HG03460 (cell line): ENCODE measurements at regions not wholly inside any gene's neighbourhood (a gene's known extent, or its start where the extent isn't known, plus 50 kb on each side); places are given as distances from the start of the nearest gene placed in this dataset.

Source experiments
- ATAC-seq: cut with Tn5 transposase; IDR thresholded peaks from one replicate; pipeline ENCODE4 v1.9.1; 2021; ENCODE audit not compliant: unreplicated experiment

DNA sequence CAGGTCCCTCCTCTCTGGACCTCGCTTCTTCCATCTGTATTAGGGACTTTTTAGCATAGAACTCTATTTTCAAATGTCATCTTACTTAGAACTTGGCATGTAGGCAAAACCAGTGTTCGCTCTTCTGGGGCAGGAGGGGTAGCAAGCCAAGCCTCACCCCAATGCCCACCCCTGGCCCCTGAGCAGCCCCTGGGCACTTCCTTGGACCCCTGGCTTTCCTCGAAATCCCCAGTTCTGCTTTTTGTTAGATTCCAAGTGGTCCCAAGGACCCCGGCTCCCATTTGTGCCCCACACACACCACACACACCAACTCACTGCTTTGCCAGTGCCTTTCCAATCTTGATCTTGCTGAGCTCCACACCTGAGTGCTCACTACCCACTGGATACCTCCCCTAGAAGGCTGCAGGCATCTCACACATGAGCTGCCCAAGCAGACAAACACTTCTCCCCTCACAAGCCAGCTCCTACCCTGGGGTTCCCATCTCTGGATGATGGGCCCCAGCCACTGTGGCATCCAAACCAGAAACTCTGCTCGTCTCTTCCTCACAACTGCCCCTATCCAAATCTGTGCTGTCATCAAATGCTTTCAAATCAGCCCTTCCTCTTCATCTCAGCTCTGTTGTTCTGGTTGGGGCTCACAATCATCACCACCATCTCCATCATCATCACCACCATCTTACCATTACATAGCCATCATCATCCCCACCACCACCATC, 167.9 kb upstream of the ZMIZ1 start:
- no peak for ATAC-seq

DNA sequence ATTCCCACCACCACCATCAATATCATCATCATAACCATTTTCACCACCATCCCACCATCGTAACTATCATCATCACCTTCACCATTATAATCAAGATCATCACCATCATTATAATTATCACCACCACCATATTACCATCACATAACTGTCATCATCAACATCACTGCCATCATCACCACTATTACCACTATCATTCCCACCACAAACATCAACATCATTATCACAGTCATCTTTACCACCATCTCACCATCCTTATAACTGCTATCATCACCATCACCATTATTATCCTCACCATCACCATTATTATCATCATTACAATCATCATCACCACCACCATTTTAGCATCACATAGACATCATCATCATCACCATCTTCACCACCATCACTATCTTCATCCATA, 167.1 kb upstream of the ZMIZ1 start:
- no peak for ATAC-seq

DNA sequence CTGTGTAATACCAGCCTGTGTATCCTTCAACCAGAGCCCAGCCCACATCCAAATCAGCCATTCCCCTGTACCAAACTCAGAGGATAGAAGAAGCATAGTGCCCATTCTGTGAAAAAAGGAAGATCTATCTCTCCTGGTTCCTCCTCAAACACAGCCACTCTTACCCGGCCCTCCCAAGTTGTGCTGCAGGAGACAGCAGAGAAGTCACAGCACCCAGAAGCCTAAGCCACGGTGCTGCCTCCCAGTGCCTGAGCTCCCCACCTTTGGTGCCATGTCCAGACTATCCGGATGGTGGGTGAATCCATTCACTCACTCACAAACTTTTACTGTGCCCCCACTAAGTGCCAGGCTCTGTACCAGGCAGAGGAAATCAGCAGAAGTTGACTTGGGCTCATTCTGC, 166.0 kb upstream of the ZMIZ1 start:
- no peak for ATAC-seq

DNA sequence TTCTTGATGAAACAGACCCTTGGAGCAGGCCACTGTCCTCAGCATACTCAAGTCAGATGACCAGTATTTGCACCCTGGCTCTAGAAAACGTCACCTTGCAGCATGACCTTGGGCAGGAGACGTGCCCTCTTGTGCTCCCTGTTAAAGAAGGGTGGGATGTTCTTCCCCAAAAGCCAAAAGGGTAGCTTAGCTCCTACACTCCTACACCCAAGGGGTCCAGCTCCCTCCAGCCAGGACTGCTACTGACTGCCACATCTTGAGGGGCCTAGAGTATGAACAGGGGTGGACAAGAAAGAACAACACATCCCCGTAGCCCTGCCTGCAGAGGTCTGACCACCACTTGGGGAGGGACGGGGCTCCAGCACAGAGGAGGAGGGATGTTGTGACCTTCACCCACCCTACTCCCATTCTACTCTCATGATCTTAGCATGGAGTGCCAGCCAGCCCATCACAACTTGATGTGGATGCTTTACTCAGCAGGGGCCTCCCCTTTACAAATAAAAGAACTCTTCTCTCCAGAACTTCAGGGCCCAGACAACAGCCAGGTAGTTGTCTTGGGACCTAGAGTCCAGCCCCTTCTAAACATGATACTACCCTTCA, 165.3 kb upstream of the ZMIZ1 start:
- ATAC-seq, result no peak

DNA sequence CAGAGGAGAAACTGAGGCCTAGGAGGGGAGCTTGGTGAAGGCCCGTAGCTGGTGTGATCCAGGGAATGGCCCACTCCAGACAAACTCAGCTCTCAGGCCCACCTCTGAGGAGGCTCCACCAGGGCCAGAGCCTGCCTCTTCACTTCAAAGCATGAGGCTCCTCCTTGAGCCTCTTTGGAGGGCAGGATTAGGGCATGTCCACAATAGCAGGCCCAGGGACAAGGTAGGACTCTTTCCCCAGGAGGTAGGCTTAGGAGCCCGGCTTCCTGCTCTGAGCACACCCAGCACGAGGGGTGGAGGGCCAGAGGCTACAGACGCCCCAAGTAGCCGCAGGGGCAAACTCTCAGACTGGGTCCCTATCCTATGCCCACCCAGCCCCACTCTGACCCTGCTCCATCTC, 164.6 kb upstream of the ZMIZ1 start:
- no peak for ATAC-seq

DNA sequence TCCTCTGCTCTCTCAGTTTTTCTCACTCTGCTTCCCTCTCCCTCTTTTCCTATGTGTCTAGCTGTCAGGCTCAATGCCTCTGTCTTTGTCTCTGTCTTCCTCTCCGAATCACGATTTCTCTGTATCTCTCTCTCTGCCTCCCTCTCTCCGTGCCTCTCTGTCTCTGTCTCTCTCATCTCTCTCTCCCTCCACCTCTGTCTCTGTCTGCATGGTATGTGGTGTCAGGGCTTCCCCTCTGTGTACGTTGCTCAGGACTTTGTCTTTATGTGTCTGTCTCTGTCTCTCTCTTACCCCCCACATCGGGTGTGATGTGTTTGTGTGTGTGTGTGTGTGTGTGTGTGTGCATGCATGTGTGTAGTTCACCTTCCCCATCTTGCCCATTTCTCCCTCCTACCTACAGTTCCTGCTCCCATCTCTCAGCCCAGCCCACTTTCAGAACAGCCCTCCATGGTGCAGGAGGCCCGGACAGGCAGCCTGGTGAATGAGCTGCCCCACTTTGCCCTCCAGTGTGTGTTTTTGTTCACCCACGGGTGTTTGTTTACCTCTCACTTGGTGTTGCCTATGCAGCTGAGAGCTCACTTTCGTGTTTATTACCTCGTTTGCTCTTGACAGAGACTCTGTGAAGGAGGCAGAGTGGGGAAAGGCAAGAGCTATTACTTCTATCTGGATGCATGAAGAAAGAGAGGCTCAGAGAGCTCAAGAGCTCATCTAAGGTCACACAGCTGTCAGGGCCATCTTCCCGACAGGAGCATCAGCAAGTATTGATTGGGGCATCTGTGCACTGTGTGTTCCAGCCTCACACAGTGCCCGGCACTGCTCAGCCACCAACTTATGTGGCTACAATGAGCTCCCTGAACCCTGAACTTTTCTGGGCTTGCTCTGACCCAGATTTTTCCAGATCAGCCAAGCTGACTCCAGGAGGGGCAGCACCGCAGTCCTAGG, 163.5 kb upstream of the ZMIZ1 start:
- ATAC-seq, result no peak

DNA sequence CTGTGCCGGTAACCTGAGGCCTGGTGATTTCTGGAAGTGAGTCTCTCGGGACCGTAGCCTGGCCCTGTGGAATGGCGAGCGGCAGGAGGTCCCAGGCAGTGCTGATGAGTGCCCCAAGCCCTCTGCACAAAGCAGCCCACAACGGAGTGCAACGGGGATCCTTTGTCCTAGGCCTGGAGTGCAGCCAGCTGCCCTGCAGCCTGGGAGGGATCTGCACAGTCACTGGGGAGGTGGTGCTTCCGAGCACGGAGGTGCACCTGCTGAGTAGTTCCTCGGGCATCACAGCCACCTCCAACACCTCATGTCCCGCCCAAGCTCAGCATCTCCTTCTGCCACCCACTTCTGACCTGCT, 162.8 kb upstream of the ZMIZ1 start:
- ATAC-seq, result no peak

DNA sequence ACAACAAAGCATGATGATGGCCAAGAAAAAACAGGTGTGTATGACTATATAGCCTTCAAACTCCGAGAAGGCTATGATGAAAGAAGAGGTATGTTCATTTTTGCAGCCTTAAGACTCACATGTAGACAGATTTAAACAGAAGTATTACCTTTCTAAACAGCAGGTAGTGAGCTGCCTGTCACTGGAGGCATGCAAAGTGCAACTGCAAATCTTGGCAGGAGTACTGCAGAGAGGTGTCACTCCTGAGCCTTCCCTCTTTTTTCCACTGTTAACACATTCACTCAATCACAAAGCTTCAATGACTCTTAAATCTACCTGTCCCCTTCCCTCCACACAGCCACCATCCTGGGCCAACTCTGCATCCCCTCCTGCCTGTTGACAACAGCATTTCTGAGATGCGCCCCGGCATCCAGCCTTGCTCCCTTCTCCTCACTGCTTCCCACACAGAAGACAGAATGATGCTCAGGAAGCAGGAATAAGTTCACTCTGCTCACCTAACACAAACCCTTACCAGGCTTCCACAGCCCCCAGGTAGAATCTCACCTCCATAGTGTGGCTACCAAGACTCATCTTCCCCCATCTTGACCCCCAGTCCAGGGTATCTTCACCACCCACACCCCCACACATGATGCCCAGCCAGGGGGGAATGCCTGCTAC, 161.9 kb upstream of the ZMIZ1 start:
- ATAC-seq, result no peak

DNA sequence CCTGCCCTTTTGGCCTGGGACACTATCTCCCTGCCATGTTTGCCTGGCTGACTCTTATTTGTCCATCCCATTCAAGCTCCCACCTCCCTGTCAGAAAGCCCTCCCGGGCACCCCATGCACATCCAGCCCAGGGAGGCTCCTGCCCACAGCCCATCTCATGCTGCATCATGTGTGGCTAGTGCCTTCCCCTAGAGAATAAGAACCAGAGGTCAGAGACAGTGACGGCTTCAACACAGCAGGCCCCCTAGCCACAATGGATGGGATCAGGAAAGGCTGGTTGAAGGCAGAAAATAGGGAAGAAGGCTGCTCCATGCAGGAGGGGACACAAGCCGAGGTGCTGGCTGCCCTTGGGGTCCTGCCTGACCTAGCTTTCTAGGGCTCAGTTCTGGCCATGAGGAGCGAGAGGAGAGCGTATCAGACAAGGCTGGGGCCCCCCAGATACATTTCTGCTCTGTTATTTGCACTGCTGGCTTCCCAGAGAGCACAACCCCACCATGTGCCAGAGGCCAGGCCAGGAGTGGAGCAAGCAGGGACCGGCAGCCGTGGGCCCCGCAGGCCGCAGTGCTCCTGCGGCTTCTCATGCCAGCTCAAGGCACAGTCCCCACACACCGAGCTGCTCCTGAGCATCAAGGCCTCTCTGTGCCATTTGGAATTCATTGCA, 161.1 kb upstream of the ZMIZ1 start:
- ATAC-seq, result no peak

DNA sequence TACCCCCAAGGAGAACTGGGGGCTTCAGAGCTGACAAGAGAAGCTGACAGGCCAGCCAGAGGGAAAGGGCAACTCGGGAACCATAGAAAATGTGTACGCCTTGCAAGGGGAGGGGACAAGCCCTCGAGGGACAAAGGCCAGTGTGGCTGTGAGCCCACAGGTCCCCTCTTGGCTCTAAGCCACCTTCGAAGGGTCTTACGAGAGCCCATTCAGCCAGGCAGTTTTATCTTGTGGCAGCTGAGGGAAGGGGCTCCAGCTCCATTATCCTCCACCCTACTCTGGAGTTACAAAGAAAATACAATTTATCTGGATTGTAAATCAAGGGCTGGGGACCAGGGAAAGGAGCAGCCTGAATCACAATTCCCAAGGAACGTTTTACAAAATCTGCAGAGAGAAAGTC, 159.5 kb upstream of the ZMIZ1 start:
- no peak for ATAC-seq

DNA sequence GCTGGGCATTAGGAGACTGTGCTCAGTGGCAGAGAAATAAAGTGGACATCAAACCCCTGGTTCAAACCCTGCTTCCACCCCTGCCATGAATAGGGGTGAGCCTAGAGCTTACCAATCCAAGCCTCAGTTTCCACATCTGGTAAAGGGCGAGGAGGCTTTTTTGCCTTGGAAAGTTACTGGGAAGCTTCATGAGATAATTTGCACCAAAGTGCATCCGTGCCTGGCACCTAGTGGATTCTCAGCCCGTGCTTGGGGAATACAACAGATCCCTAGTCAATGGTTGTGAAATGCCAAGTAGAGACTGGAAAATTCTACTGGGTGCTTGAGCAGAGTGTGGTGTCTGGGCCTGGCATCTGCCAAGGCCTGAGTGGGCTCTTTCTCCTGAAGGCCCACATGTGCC, 158.7 kb upstream of the ZMIZ1 start:
- ATAC-seq, result no peak

DNA sequence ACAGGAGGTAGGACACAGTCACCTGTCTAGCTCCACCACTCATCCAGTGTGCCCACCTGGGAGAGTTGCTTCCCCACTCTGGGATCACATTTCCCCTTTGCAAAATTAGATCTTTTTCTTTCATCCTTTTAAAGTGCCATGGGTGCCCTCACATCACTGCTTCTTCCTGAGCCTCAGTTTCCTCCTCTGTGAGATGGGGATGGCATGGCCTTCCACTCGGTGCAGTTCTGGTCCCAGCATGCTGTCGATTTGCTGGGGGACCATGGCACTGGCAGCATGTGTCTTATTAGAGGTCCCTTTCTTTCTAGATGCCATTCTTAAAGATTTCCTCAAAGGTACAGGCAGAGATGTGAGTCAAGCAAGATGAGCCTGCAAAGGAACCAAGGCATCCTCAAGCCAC, 158.3 kb upstream of the ZMIZ1 start:
- no peak for ATAC-seq

DNA sequence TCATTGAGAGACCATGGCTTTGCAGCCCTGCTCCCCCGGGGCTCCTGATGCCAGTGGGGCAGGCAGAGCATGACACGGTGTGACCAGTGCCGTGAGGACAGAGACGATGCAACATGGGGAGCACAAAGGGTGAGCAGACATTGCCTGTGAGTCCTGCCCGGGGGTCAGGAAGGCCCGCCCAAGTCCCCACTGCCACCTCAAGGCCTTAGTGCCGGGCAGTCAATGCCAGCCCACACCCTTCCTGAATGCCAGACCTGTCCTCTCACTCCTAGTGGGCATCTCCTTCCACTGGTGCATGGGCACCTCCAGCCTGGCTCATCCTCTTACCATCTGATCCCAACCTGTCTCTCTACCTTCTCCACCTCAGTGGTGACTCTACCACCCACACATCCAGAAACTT, 157.9 kb upstream of the ZMIZ1 start:
- no peak for ATAC-seq

DNA sequence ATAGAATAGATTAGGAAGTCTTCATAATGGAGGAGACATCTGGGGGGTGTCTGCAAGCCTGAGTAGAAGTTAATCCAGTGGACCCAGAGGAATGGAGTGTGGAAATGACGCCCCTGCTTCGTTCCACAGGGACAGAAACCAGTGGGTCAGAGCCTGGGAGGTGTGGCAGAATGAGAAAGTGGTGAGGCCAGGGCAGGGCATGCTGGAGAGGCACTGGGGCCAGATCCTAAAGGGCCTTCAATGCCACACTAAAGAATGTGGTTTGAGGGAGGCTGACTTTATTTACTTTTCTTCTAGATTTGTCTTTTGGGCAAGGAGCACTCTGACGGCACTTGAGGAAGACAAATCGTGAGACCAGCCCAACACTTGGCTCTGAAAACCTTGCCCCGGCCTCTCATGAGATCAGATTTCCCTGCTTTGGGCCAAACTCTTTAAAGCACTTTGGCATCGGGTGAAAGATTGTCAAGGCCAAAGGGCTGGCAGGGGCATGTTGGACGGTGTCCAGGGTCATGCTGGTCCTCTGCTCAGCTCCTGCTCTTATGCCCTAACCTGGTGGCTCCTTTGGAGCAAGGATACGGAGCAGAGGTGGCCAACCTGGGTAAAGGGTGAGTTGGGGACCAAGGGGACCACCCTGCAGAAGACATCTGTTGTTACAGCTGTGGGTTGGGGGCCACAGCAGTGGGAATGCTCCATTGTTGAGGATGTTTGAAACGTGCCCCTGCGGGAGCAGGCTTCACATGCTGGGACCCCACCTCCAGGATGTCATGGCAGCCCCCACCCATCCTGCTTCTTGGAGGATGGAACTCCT, 157.0 kb upstream of the ZMIZ1 start:
- no peak for ATAC-seq

DNA sequence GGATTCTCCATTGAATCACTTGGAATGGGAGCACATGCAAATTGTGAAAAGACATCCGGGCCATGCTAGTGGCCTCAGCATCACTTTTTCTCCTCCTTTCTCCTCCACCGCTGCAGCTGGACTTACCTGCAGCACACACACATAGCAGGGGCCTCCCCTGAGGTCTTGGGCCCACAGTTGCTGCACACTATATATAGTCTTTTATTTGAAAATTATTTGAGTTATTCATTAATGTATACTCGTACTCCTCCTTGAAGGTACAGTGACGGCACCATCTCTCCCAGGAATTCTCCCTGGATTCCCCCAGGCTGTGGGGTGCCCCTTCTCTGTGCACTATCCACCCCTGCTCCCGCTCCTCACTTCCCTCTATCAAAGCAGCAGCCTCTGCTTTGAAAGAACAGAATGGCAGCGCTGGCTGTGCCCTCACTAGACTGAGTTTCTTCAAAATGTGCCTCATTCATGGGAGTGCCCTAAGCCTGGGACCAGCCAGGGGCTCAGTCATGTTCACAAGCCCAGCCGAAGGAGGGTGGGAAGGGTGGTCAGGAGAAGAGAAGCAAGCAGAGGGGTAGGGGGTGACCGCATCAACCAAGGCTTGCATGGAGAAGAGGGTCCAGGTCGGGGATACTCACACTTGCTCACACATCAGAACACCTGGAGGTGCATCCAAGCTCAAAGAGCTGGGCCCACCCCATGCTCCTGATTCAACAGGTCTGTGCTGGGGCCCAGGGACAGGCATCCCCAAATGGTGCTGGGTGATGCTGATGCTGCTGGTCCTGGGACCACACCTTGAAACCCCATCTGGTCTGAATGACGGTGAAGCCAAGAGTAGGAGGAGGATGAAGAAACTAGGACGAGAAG, 156.2 kb upstream of the ZMIZ1 start:
- ATAC-seq, result no peak

DNA sequence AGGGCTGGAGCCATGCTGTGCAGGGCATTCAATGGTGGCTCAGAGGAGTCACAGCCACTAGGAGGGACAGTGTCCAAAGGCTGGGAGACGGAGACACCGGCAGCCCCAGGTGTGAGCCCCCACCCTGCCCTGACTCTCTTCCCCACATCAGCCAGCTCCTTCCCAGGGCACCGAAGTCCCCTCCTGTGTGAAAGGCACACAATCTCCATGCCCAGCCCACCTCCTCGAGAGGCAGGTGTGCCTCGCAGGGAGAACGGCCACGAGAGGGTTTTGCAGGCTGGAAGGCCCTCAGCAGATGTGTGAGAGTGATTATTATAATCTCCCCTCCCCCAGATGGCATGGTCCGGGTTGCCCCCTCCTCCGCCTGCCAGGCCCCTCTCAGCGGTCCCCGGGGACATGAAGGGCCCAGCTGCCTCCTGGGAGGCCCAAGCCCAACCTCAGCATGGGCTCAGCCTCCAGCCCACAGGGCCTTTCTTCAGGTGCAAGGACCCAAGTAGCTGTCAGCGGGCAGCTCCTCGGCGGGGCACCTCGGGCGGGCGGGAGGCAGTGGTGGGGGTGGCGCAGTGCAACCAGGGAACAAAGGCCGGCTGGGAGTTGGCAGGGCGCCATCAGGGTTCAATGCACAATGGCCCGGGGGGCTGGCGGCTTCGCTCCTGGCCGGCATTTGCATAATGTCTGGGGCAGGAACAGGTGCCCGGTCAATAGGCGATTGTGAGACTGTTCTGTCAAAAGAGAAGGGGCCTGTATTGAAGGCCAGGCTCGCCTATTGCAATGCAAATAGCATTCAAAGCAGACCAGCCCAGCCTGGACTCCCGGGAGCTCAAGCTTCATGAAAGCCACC, 155.3 kb upstream of the ZMIZ1 start:
- ATAC-seq, result no peak

DNA sequence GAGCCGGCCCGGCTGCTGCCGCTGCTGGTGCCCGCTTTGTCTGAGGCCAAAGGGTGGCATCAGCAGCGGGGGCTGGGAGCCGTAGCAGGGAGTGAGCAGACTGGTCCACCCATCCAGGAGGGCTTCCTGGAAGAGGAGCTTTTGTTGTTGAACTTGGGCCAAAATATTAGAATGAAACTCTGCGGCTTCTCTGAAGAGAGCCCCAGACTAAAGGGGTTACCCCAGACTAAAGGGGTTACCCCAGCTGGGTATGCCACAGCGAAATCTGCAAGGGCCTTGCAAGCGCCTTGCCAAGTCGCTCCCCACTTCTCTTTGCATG, 154.7 kb upstream of the ZMIZ1 start:
- no peak for ATAC-seq

DNA sequence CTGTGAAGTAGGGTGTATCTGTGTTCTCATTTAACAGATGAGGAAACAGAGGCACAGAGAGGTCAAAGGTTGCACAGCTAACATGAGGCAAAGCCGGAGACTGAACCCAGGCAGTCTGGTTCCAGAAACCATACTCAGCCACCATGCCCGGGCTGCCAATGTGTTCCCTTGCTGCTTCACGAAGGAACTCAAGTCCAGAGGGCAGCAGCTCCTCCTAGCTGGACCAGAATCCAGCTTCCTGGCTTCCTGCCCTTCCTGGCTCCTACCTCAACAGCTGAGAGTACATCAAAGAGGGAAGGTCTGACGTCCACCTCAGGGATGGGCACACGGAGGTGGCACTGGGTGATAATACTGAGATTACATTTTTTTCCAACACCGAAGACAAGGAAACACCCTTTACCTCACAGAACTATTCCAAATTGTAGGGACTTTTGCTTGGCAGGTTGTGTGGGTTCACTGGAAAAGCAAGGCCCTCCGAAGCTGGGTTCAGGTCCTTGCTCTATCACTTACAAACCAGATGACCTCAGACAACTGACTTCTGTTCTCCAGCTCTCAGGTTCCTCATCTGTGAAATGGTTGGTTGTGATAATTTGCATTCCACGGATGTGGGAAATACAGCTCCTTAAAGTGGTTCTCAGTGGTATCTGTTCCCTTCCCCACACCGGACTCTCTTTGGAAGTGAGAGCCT, 154.1 kb upstream of the ZMIZ1 start:
- ATAC-seq, result no peak
